PC-9 (cell line): ENCODE measurements at regions not wholly inside any gene's neighbourhood (a gene's known extent, or its start where the extent isn't known, plus 50 kb on each side); places are given as distances from the start of the nearest gene placed in this dataset.

Experiments used
- BruUV-seq: library from RNA; stranded (reverse); fragments of 400-500 nt; replicated peaks from 2 replicates; lab custom pipeline; 2021; lab: Mats Ljungman, UMichigan
- CTCF ChIA-PET: fragments of 300-600 bp; sonication (Branson Sonifier 250); formaldehyde crosslinking; loops from one replicate; lab custom pipeline; 2022; ENCODE audit warnings: antibody characterized with exemption; lab: Charles Lee
- POLR2A ChIA-PET: fragments of 300-600 bp; sonication (Branson Sonifier 250); formaldehyde crosslinking; loops from one replicate; lab custom pipeline; 2022; ENCODE audit warnings: antibody characterized with exemption; ENCODE audit not compliant: unreplicated experiment; lab: Charles Lee
- DNase-seq, 2 experiments: peaks; one replicate each; pipeline versions ENCODE4 v3.0.0 to v3.0.0-alpha.2; 2015 to 2022; ENCODE audit warnings: mixed read lengths in 1 of 2
- H2AFZ ChIP-seq: fragments of 200-600 bp; sonication (generic); 2 replicates; pipeline ENCODE4 v1.8.1; 2017; ENCODE audit warnings: antibody characterized with exemption
- H3F3A ChIP-seq: fragments of 200-600 bp; sonication (generic); 2 replicates; pipeline ENCODE4 v1.8.1; 2017; ENCODE audit warnings: antibody characterized with exemption, mild to moderate bottlenecking, low read depth; ENCODE audit not compliant: insufficient read depth
- H3K27ac ChIP-seq: fragments of 200-600 bp; sonication (generic); 2 replicates; pipeline ENCODE4 v1.6.1; 2016; ENCODE audit warnings: mixed run types
- H3K27me3 ChIP-seq: fragments of 200-600 bp; sonication (generic); 2 replicates; pipeline ENCODE4 v1.6.1; 2016; ENCODE audit warnings: low read depth, mixed run types; ENCODE audit not compliant: insufficient read depth
- H3K36me3 ChIP-seq: fragments of 200-600 bp; sonication (generic); 2 replicates; pipeline ENCODE4 v1.6.1; 2016; ENCODE audit warnings: low read depth, mixed run types
- H3K4me1 ChIP-seq: fragments of 200-600 bp; sonication (generic); replicated peaks from 2 replicates; pipeline ENCODE4 v1.6.1; 2016; ENCODE audit warnings: mixed run types; ENCODE audit not compliant: insufficient read depth
- H3K4me2 ChIP-seq: fragments of 200-600 bp; sonication (generic); 2 replicates; pipeline ENCODE4 v1.6.1; 2017; ENCODE audit warnings: mixed run types
- H3K4me3 ChIP-seq: fragments of 200-600 bp; sonication (generic); 2 replicates; pipeline ENCODE4 v1.6.1; 2016; ENCODE audit warnings: mixed run types
- H3K79me2 ChIP-seq: fragments of 200-600 bp; sonication (generic); 2 replicates; pipeline ENCODE4 v1.6.1; 2017; ENCODE audit warnings: low read depth, mixed run types
- H3K9me2 ChIP-seq: fragments of 200-600 bp; sonication (generic); 2 replicates; pipeline ENCODE4 v1.8.1; 2017; ENCODE audit warnings: mild to moderate bottlenecking; ENCODE audit not compliant: insufficient read depth
- H3K9me3 ChIP-seq: fragments of 200-600 bp; sonication (generic); 2 replicates; pipeline ENCODE4 v1.8.1; 2016; ENCODE audit warnings: low read depth; ENCODE audit not compliant: insufficient read depth
- H4K20me1 ChIP-seq: fragments of 200-600 bp; sonication (generic); 2 replicates; pipeline ENCODE4 v1.8.1; 2017; ENCODE audit not compliant: insufficient read depth
- CTCF ChIP-seq: fragments of 200-600 bp; sonication (generic); conservative IDR thresholded peaks from 2 replicates; pipeline ENCODE4 v1.6.1; 2017; ENCODE audit warnings: mixed run types, antibody characterized with exemption, mild to moderate bottlenecking, moderate library complexity
- EZH2 ChIP-seq: fragments of 200-600 bp; sonication (generic); IDR thresholded peaks from 2 replicates; pipeline ENCODE4 v1.8.0; 2017; ENCODE audit warnings: antibody characterized with exemption, low read depth
- intact Hi-C: fragments of 100-400 bp; cut with micrococcal nuclease; formaldehyde crosslinking; loops from one replicate; pipeline ENCODE4 v1.10.0; 2022; ENCODE audit not compliant: unreplicated experiment

- H4K20me1 ChIP-seq, result no peaks in the 10 kb centered on the region
- H3K4me1 ChIP-seq, result peaks cover 27% of the 10 kb centered on the region
- CTCF ChIA-PET, result no interaction called here
- H3K36me3 ChIP-seq, result no peaks in the 10 kb centered on the region
- H3K9me2 ChIP-seq, result no peaks in the 10 kb centered on the region
- TF ChIP-seq CTCF (no peak), EZH2 (no peak)
- H3K9me3 ChIP-seq, result no peaks in the 10 kb centered on the region
- no peak for DNase-seq
- no peak overlapping the region for H3K4me2 ChIP-seq
- H3K79me2 ChIP-seq, result no peaks in the 10 kb centered on the region
- no TSS peak for BruUV-seq
- no peak overlapping the region for H3K27ac ChIP-seq
- intact Hi-C loops, result no loop called here
- no peak overlapping the region for H2AFZ ChIP-seq
- POLR2A ChIA-PET, result no interaction called here
- H3K27me3 ChIP-seq, result no peaks in the 10 kb centered on the region
- no peak overlapping the region for H3K4me3 ChIP-seq
- peaks cover 18% of the 10 kb centered on the region for H3F3A ChIP-seq
These were observed 79.5 kb upstream of the PICALM start for GRCh38 chr11:86148345-86148747.

- Histone ChIP-seq H3K36me3 (no peaks in the 10 kb centered on the region), H3F3A (peaks cover 12% of the 10 kb centered on the region), H4K20me1 (no peaks in the 10 kb centered on the region), H3K4me2 (no peak overlapping the region), H2AFZ (no peak overlapping the region), H3K4me1 (peaks cover 21% of the 10 kb centered on the region), H3K27me3 (no peaks in the 10 kb centered on the region), H3K79me2 (no peaks in the 10 kb centered on the region), H3K4me3 (no peak overlapping the region), H3K9me3 (no peaks in the 10 kb centered on the region; the same call in 1 of the 2 replicates), H3K9me2 (no peaks in the 10 kb centered on the region), H3K27ac (no peak overlapping the region)
- intact Hi-C loops, result no loop called here
- no peak for DNase-seq
- no peak for TF ChIP-seq EZH2
- no peak for TF ChIP-seq CTCF
- ChIA-PET POLR2A (no interaction called here), CTCF (no interaction called here)
- no TSS peak for BruUV-seq
These were observed 78.1 kb upstream of the PICALM start for GRCh38 chr11:86147004-86147403.

- Histone ChIP-seq H3K4me2 (no peak overlapping the region), H3K79me2 (no peaks in the 10 kb centered on the region), H3K9me3 (no peaks in the 10 kb centered on the region; the same call in 1 of the 2 replicates), H3K27ac (no peak overlapping the region), H3F3A (no peaks in the 10 kb centered on the region), H3K9me2 (no peaks in the 10 kb centered on the region), H4K20me1 (no peaks in the 10 kb centered on the region), H3K4me3 (no peak overlapping the region), H2AFZ (no peak overlapping the region), H3K4me1 (peaks cover 7% of the 10 kb centered on the region), H3K36me3 (no peaks in the 10 kb centered on the region), H3K27me3 (no peaks in the 10 kb centered on the region)
- BruUV-seq, result no TSS peak
- POLR2A ChIA-PET, result no interaction called here
- peak in 1 of 2 experiments; percentile 29 for DNase-seq
- no peak for TF ChIP-seq EZH2
- TF ChIP-seq CTCF, result no peak
- intact Hi-C loops, result no loop called here
- CTCF ChIA-PET, result no interaction called here
These were observed 76.7 kb upstream of the PICALM start for GRCh38 chr11:86145439-86146156.
